ENCODE measurements at regions not wholly inside any gene's neighbourhood (a gene's known extent, or its start where the extent isn't known, plus 50 kb on each side); places are given as distances from the start of the nearest gene placed in this dataset.
"Not testable (repeated sequence)": the region's sequence is repeated elsewhere in the genome, so short reads cannot be mapped to it uniquely, and the experiment has no call there.

DNA sequence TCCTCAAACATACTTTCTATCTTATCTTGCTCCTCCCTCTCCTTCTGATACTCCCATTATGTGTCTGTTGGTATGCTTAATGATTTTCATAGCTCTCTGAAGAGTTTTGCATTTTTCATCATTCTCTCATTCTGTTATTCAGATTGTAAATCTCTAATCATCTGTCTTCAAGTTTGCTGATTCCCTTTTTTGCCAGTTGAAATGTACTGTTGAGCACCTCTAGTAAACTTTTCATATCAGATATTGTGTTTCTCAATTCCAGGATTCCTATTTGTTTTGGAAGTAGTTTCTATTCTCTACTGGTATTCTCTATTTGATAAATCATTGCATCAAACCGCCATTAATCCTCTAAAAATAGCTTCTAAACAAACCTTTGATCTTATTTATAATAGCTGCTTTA, 387.7 kb downstream of the PAX1 start:
- DNase-seq (ENCODE audit: low read depth, low spot score), result no peak

DNA sequence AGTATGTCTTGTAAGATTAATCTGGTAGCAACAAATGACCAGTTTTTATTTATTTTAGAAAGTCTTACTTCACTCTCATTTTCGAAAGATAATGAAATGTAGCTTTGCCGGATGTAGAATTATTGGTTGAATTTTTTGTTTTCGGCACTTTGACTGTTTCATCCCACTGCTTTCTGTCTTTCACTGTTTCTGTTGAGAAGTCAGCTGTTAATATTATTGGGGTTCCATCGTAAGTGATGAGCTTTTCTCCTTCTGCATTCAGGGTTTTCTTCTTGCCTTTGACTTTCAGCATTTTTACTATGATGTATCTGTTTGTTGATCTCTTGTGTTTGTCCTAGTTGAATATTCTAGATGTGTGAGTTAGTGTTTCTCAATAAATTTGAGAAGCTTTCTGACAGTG, 383.4 kb downstream of the PAX1 start:
- no peak for DNase-seq (ENCODE audit: low read depth, low spot score)

- DNase-seq (ENCODE audit: low read depth, low spot score), result no peak
Observed at GRCh38 chr20:22080985-22081384, 375.5 kb downstream of the PAX1 start.

DNA sequence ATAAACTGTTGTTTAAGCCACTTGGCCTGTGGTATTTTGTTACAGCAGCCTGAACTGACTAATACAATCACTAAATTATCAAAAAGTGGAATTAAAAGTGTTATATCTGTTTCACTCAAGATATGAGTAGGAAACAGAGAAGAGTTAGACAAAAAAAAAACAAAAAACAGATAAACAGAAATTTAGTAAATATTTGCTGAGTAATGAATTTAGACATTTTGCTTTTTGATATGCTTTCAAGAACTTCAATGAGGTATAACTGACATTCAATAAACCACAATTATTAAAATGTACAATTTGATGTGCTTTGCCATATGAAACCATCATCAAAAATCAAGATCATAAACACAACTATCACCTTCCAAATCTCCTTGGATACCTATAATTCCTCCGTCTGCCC, 369.2 kb downstream of the PAX1 start:
- DNase-seq (ENCODE audit: low read depth, low spot score), result no peak

DNA sequence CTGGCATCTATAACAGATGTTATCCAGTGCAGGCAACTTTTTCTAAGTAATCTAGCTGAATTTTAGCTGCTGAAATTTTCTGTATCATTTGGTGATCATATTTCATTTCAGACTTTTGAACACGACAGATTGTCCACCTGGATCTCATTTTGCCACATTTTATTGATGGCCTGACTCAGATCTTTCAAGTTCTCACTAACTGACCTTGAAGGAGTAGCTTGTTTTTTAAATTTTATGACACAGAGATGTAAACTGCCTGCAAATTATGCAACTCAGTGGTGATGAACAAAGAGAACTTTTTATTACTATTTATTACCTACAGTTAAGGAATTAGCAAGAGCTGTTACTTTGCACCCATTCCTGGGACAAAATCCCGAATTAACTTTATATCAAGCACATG, 366.4 kb downstream of the PAX1 start:
- no peak for DNase-seq (ENCODE audit: low read depth, low spot score)

GRCh38 chr20:22070610-22071058, 365.2 kb downstream of the PAX1 start:
- DNase-seq (ENCODE audit: low read depth, low spot score), result no peak

GRCh38 chr20:22063753-22064152, 358.3 kb downstream of the PAX1 start:
- DNase-seq (ENCODE audit: low read depth, low spot score), result no peak

DNA sequence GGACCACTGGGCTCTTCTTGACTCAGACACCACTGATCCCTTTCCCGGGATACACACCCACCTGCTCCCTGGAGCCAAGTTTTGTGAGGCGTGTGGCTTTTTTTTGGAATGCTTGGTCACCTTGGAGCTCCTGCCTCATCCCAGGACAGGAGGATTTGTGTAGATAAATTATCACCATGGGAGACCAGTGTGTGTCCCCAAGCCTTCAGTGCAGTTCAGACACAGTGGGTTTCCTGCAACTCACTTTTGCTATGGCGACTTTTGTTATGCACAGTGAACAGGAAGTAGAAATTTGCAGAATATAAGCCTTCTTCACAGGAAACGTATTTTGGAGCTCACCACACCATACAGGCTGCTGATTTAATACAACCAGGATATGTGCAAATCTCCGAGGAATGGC, 357.4 kb downstream of the PAX1 start:
- DNase-seq (ENCODE audit: low read depth, low spot score), result no peak

GRCh38 chr20:22060610-22061009, 355.1 kb downstream of the PAX1 start:
- no peak for DNase-seq (ENCODE audit: low read depth, low spot score)

- no peak for DNase-seq (ENCODE audit: low read depth, low spot score)
Observed at GRCh38 chr20:22058746-22059145, 353.3 kb downstream of the PAX1 start.

DNA sequence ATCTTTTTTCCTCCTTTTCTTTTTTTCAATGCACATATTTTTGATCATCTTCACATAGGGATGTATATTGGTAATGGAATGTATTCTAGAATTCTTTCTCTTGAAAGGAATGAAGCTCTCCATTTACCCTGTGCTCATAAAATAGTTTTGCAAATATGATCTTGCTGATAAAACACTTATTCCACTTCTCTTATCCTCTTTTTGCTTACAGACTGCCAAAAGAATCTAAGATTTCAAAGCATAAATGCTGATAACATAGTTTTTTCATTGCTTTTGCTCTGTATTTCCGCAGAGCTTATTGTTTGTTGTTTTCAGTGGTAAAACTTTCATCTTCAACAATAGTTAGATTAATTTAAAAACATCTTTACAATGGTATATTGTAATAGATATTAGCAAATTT, 350.5 kb downstream of the PAX1 start:
- DNase-seq (ENCODE audit: low read depth, low spot score), result no peak

GRCh38 chr20:22052025-22052650, 346.7 kb downstream of the PAX1 start:
- no peak for DNase-seq (ENCODE audit: low read depth, low spot score)

DNA sequence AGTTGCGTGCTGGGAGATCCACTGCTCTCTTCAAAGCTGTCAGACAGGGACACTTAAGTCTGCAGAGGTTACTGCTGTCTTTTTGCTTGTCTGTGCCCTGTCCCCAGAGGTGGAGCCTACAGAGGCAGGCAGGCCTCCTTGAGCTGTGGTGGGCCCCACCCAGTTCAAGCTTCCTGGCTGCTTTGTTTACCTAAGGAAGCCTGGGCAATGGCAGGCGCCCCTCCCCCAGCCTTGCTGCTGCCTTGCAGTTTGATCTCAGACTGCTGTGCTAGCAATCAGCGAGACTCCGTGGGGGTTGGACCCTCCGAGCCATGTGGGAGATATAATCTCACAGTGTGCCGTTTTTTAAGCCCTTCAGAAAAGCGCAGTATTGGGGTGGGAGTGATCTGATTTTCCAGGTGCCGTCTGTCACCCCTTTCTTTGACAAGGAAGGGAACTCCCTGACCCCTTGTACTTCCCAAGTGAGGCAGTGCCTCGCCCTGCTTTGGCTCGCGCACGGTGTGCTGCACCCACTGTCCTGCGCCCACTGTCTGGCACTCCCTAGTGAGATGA, 340.6 kb downstream of the PAX1 start:
- DNase-seq (ENCODE audit: low read depth, low spot score), result not testable (repeated sequence)

DNA sequence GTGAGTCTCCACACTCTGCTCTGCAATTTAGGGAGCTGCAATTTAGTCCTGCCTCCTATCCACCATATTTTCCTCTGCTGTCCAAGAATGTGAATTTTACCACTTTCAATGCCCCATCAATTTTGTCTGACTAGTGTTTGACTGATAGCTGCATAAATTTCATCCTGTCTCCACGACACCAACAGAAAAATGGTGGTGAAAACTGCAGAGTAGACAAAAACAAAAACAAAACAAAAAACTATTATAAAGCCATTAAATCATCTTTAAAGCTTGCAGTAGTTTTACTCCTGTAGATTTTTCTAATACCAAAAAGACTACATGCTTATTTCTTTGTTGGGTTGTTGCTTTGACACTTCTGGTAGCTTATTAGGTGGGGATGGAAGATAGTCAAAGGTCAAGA, 322.0 kb downstream of the PAX1 start:
- DNase-seq (ENCODE audit: low read depth, low spot score), result no peak

GRCh38 chr20:22020201-22020600, 314.7 kb downstream of the PAX1 start:
- DNase-seq (ENCODE audit: low read depth, low spot score), result no peak

DNA sequence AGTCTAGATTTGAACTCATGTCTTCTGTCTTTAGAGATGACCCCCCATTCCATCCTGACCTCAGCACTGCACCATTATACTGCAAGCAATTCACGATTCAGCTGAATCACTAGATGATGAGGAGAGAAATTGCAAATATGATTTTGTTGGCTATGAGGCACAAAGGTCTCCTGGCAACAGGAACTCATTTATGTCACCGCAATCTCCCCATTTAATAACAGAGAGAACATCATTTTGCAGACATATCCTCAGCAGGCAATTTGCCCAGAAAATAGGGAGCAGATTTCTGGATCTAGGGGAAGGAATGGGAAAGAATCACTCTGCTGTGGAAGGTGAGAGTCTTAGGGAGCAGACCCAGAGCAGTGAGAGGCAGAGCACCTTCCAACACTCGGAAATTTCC, 303.0 kb downstream of the PAX1 start:
- no peak for DNase-seq (ENCODE audit: low read depth, low spot score)

DNA sequence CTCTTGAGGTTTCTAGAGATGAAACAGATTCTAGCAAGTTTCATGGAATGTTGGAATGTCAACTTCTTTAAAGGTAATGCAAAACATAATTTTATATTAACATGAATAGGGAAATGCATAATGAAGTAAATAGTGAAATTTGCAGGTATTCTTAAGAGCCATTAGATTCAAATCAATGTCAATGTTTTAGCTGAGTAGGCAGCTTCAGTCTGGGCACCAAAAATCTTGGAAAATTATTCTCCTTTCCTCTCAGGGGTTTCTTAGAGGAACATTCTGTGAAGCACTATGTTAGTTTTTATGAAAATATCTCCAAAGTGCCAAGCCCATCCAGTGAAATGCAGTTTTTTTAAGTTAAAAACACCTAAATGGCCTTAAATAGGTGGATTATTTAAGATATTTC, 300.8 kb downstream of the PAX1 start:
- DNase-seq (ENCODE audit: low read depth, low spot score), result no peak

- DNase-seq (ENCODE audit: low read depth, low spot score), result no peak
Observed at GRCh38 chr20:22005535-22005934, 300.1 kb downstream of the PAX1 start.

- no peak for DNase-seq (ENCODE audit: low read depth, low spot score)
Observed at GRCh38 chr20:22004946-22005345, 299.5 kb downstream of the PAX1 start.

GRCh38 chr20:22003680-22004079, 298.2 kb downstream of the PAX1 start:
- DNase-seq (ENCODE audit: low read depth, low spot score), result no peak

GRCh38 chr20:22001886-22002285, 296.4 kb downstream of the PAX1 start:
- DNase-seq (ENCODE audit: low read depth, low spot score), result no peak

- no peak for DNase-seq (ENCODE audit: low read depth, low spot score)
Observed at GRCh38 chr20:21995461-21995860, 290.0 kb downstream of the PAX1 start.

- no peak for DNase-seq (ENCODE audit: low read depth, low spot score)
Observed at GRCh38 chr20:21994203-21994602, 288.7 kb downstream of the PAX1 start.

- DNase-seq (ENCODE audit: low read depth, low spot score), result no peak
Observed at GRCh38 chr20:21982559-21982958, 277.1 kb downstream of the PAX1 start.

All from pulmonary artery endothelial cell (primary cell).